B cell (primary cell): ENCODE measurements at regions not wholly inside any gene's neighbourhood (a gene's known extent, or its start where the extent isn't known, plus 50 kb on each side); places are given as distances from the start of the nearest gene placed in this dataset.

Source experiments
- ATAC-seq: fragments of 200-7000 bp; cut with Tn5 transposase; one replicate; pipeline ENCODE4 v1.10.0; 2021; ENCODE audit warnings: low read depth, mild to moderate bottlenecking, moderate number of reproducible peaks, moderate library complexity
- CTCF ChIA-PET: fragments of 350-600 bp; sonication (Branson Sonifier 250); formaldehyde crosslinking; loops from one replicate; lab custom pipeline; 2021; ENCODE audit warnings: antibody characterized with exemption, inconsistent platforms; lab: Charles Lee
- POLR2A ChIA-PET: fragments of 350-600 bp; sonication (Branson Sonifier 250); formaldehyde crosslinking; loops from one replicate; lab custom pipeline; 2021; ENCODE audit warnings: antibody characterized with exemption; lab: Charles Lee
- DNase-seq: peaks from one replicate; pipeline ENCODE4 v3.0.0; 2013
- H2AFZ ChIP-seq: 2 replicates; pipeline ENCODE4 v1.6.1; 2012; ENCODE audit warnings: mild to moderate bottlenecking, low read depth, low read length; ENCODE audit not compliant: insufficient read depth, poor library complexity, severe bottlenecking
- H3K27ac ChIP-seq, 2 donors: 1 replicate in 1 of 2; 2 replicates in 1 of 2; pipeline ENCODE4 v1.5.1; 2012 to 2013; ENCODE audit warnings: low read length in 2 of 2, mild to moderate bottlenecking in 2 of 2, moderate library complexity in 1 of 2
- H3K27me3 ChIP-seq, 4 experiments: fragments of 200-600 bp in 1 of 4; sonication (generic) in 1 of 4; replicated peaks in 1 of 4; 1 replicate in 2 of 4; 2 replicates in 2 of 4; pipeline versions ENCODE4 v1.6.1 to v1.7.0; 2013 to 2016; ENCODE audit warnings: low read length in 3 of 4, mild to moderate bottlenecking in 2 of 4, mixed read lengths in 1 of 4, moderate library complexity in 1 of 4; ENCODE audit not compliant: insufficient read depth in 4 of 4, control insufficient read depth in 3 of 4; ENCODE audit errors: control extremely low read depth in 1 of 4
- H3K36me3 ChIP-seq, 2 experiments: replicated peaks in 1 of 2; 1 replicate in 1 of 2; 2 replicates in 1 of 2; pipeline versions ENCODE4 v1.6.1 to v1.7.1; 2013; ENCODE audit warnings: low read length in 1 of 2; ENCODE audit not compliant: insufficient read depth in 2 of 2, control insufficient read depth in 1 of 2; ENCODE audit errors: control extremely low read depth in 1 of 2, extremely low read depth in 1 of 2
- H3K4me1 ChIP-seq, 2 donors: fragments of 200-600 bp in 1 of 2; sonication (generic) in 1 of 2; 1 replicate in 1 of 2; 2 replicates in 1 of 2; pipeline versions ENCODE4 v1.5.1 to v1.6.1; 2013 to 2017; ENCODE audit warnings: low read length in 2 of 2; ENCODE audit not compliant: control insufficient read depth in 2 of 2, insufficient read depth in 2 of 2
- H3K4me2 ChIP-seq: replicated peaks from 2 replicates; pipeline ENCODE3; 2012; ENCODE audit warnings: mild to moderate bottlenecking, low read depth, low read length; ENCODE audit not compliant: poor library complexity, severe bottlenecking
- H3K4me3 ChIP-seq, 5 experiments: fragments of 200-600 bp in 1 of 5; sonication (generic) in 1 of 5; 1 replicate in 3 of 5; 2 replicates in 2 of 5; pipeline versions ENCODE4 v1.5.1 to v1.7.0; 2011 to 2016; ENCODE audit warnings: low read length in 4 of 5, mild to moderate bottlenecking in 4 of 5, low read depth in 2 of 5, control low read depth in 1 of 5, moderate library complexity in 1 of 5; ENCODE audit not compliant: insufficient read depth in 1 of 5; ENCODE audit errors: control extremely low read depth in 1 of 5, extremely low read depth in 1 of 5
- H3K79me2 ChIP-seq: fragments of 200-600 bp; sonication (generic); one replicate; pipeline ENCODE4 v1.6.0; 2016; ENCODE audit warnings: low read length; ENCODE audit not compliant: control insufficient read depth, insufficient read depth
- H3K9ac ChIP-seq: fragments of 200-600 bp; sonication (generic); 2 replicates; pipeline ENCODE4 v1.6.1; 2017; ENCODE audit warnings: mild to moderate bottlenecking, low read length, moderate library complexity
- H3K9me3 ChIP-seq, 3 donors: one replicate each; pipeline versions ENCODE4 v1.6.1 to v1.7.1; 2013; ENCODE audit warnings: low read length in 2 of 3; ENCODE audit not compliant: control insufficient read depth in 2 of 3, insufficient read depth in 1 of 3; ENCODE audit errors: control extremely low read depth in 1 of 3
- H4K20me1 ChIP-seq: 2 replicates; pipeline ENCODE4 v1.6.0; 2012; ENCODE audit warnings: mild to moderate bottlenecking, low read length; ENCODE audit not compliant: insufficient read depth, control insufficient read depth, poor library complexity, severe bottlenecking
- H3K27ac Mint-ChIP-seq: one replicate; pipeline ENCODE4 v1.8.0; 2021; ENCODE audit warnings: mixed read lengths
- H3K27me3 Mint-ChIP-seq: one replicate; pipeline ENCODE4 v1.8.0; 2021; ENCODE audit warnings: mixed read lengths
- H3K4me1 Mint-ChIP-seq: one replicate; pipeline ENCODE4 v1.8.0; 2021; ENCODE audit warnings: mixed read lengths
- H3K4me3 Mint-ChIP-seq: one replicate; pipeline ENCODE4 v1.8.0; 2021; ENCODE audit warnings: mixed read lengths
- H3K9me3 Mint-ChIP-seq: one replicate; pipeline ENCODE4 v1.8.0; 2022; ENCODE audit warnings: mixed read lengths; ENCODE audit not compliant: insufficient read depth
- CTCF ChIP-seq: fragments of 200-600 bp; IDR thresholded peaks from one replicate; pipeline ENCODE4 v1.8.0; 2022; ENCODE audit warnings: antibody characterized with exemption, mild to moderate bottlenecking
- EZH2 ChIP-seq: IDR thresholded peaks from 2 replicates; pipeline ENCODE4 v1.6.1; 2012; ENCODE audit warnings: borderline replicate concordance, low read depth, mild to moderate bottlenecking, moderate library complexity, low read length; ENCODE audit not compliant: insufficient read depth, poor library complexity, severe bottlenecking
- WGBS: methylation state at CpG from one replicate; pipeline ENCODE4 v1.1.5; 2013; ENCODE audit warnings: missing lambda C conversion rate; ENCODE audit not compliant: insufficient coverage; 5-methylcytosine and 5-hydroxymethylcytosine counted together
- intact Hi-C: fragments of 100-400 bp; cut with micrococcal nuclease; formaldehyde crosslinking; loops from one replicate; pipeline ENCODE4 v1.10.0; 2022

GRCh38 chr3:159159546-159159945 is 357.7 kb downstream of the MFSD1 start:
- no peak overlapping the region for H3K4me3 Mint-ChIP-seq
- TF ChIP-seq CTCF (no peak), EZH2 (no peak)
- no peaks in the 10 kb centered on the region for H3K27me3 Mint-ChIP-seq
- no peaks in the 10 kb centered on the region for H3K9me3 Mint-ChIP-seq
- no peaks in the 10 kb centered on the region for H3K27me3 ChIP-seq
- no peaks in the 10 kb centered on the region for H3K36me3 ChIP-seq
- ChIA-PET CTCF (no interaction called here), POLR2A (no interaction called here)
- H3K4me3 ChIP-seq = no peak overlapping the region
- H3K9ac ChIP-seq = no peak overlapping the region
- no peaks in the 10 kb centered on the region for H3K79me2 ChIP-seq
- intact Hi-C loops = no loop called here
- ATAC-seq (no peak), DNase-seq (no peak)
- no peak overlapping the region for H3K27ac Mint-ChIP-seq
- no peaks in the 10 kb centered on the region for H3K9me3 ChIP-seq
- H3K4me1 ChIP-seq = no peaks in the 10 kb centered on the region
- H2AFZ ChIP-seq = no peak overlapping the region
- no peak overlapping the region for H3K4me2 ChIP-seq
- no peak overlapping the region for H3K27ac ChIP-seq
- H3K4me1 Mint-ChIP-seq = no peaks in the 10 kb centered on the region
- no peaks in the 10 kb centered on the region for H4K20me1 ChIP-seq
- WGBS = 63% methylated on average over 1 of the region's 2 CpGs

DNA sequence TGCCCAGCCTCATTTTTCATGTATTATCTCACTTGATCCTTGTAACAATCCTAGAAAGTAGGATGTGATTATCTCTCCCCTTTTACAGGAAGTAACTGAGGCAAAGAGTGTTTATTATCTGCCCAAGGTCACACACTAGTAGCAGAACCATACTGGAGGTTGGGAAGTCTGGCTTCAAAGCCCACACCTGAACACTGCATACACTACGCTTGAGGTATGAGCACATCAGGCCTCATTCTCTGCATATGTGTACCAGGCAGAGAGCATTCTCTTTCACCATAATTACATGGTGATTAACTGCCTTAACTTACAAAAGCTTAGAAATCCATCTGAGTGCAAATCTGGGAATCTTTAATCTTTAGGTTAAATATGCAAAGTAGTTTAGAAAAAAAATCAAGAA is 361.8 kb downstream of the MFSD1 start:
- no peaks in the 10 kb centered on the region for H3K27me3 ChIP-seq
- WGBS = 100% methylated on average over 1 of the region's 1 CpG
- no peak for ATAC-seq
- H3K36me3 ChIP-seq = no peaks in the 10 kb centered on the region
- no peak overlapping the region for H3K4me2 ChIP-seq
- H3K4me1 Mint-ChIP-seq = no peaks in the 10 kb centered on the region
- H3K27ac ChIP-seq = no peak overlapping the region
- no peaks in the 10 kb centered on the region for H3K79me2 ChIP-seq
- no peak overlapping the region for H3K9ac ChIP-seq
- H2AFZ ChIP-seq = no peak overlapping the region
- H3K4me3 Mint-ChIP-seq = no peak overlapping the region
- DNase-seq = no peak
- no peaks in the 10 kb centered on the region for H4K20me1 ChIP-seq
- TF ChIP-seq EZH2 (no peak), CTCF (no peak)
- ChIA-PET POLR2A (no interaction called here), CTCF (no interaction called here)
- intact Hi-C loops = no loop called here
- no peak overlapping the region for H3K27ac Mint-ChIP-seq
- no peaks in the 10 kb centered on the region for H3K4me1 ChIP-seq
- no peaks in the 10 kb centered on the region for H3K27me3 Mint-ChIP-seq
- H3K9me3 ChIP-seq = no peaks in the 10 kb centered on the region
- H3K9me3 Mint-ChIP-seq = no peaks in the 10 kb centered on the region
- H3K4me3 ChIP-seq = no peak overlapping the region
